GM18858 (cell line): ENCODE measurements at regions not wholly inside any gene's neighbourhood (a gene's known extent, or its start where the extent isn't known, plus 50 kb on each side); places are given as distances from the start of the nearest gene placed in this dataset.
"Not testable (repeated sequence)": the region's sequence is repeated elsewhere in the genome, so short reads cannot be mapped to it uniquely, and the experiment has no call there.

ENCODE experiments used
- ATAC-seq: cut with Tn5 transposase; IDR thresholded peaks from one replicate; pipeline ENCODE4 v1.9.1; 2021; ENCODE audit not compliant: unreplicated experiment

- ATAC-seq, result no peak
Observed at GRCh38 chr1:14424325-14425002, 174.0 kb upstream of the KAZN start.

GRCh38 chr1:14426854-14427253 lies 171.6 kb upstream of the KAZN start:
- no peak for ATAC-seq

GRCh38 chr1:14429577-14429976 lies 168.9 kb upstream of the KAZN start:
- no peak for ATAC-seq

GRCh38 chr1:14432728-14433127 lies 165.8 kb upstream of the KAZN start:
- not testable (repeated sequence) for ATAC-seq

GRCh38 chr1:14435368-14436023 lies 163.0 kb upstream of the KAZN start:
- no peak for ATAC-seq

- no peak for ATAC-seq
Observed at GRCh38 chr1:14437417-14437918, 161.0 kb upstream of the KAZN start.

GRCh38 chr1:14438127-14438769 lies 160.2 kb upstream of the KAZN start:
- ATAC-seq, result no peak

- ATAC-seq, result no peak
Observed at GRCh38 chr1:14439015-14439414, 159.5 kb upstream of the KAZN start.

- ATAC-seq, result no peak
Observed at GRCh38 chr1:14440166-14440565, 158.3 kb upstream of the KAZN start.

GRCh38 chr1:14440731-14441130 lies 157.8 kb upstream of the KAZN start:
- no peak for ATAC-seq

GRCh38 chr1:14441302-14441741 lies 157.2 kb upstream of the KAZN start:
- no peak for ATAC-seq

- no peak for ATAC-seq
Observed at GRCh38 chr1:14442669-14443068, 155.8 kb upstream of the KAZN start.

GRCh38 chr1:14443164-14443787 lies 155.2 kb upstream of the KAZN start:
- no peak for ATAC-seq

GRCh38 chr1:14451217-14451616 lies 147.3 kb upstream of the KAZN start:
- ATAC-seq, result no peak

GRCh38 chr1:14452551-14452950 lies 145.9 kb upstream of the KAZN start:
- no peak for ATAC-seq

- ATAC-seq, result no peak
Observed at GRCh38 chr1:14460173-14460572, 138.3 kb upstream of the KAZN start.

GRCh38 chr1:14462851-14463250 lies 135.6 kb upstream of the KAZN start:
- no peak for ATAC-seq

- ATAC-seq, result no peak
Observed at GRCh38 chr1:14466006-14466405, 132.5 kb upstream of the KAZN start.

GRCh38 chr1:14467112-14467511 lies 131.4 kb upstream of the KAZN start:
- ATAC-seq, result no peak

GRCh38 chr1:14468751-14469150 lies 129.7 kb upstream of the KAZN start:
- no peak for ATAC-seq

GRCh38 chr1:14470802-14471201 lies 127.7 kb upstream of the KAZN start:
- no peak for ATAC-seq

GRCh38 chr1:14474856-14475255 lies 123.6 kb upstream of the KAZN start:
- ATAC-seq, result no peak
